ENCODE measurements at regions not wholly inside any gene's neighbourhood (a gene's known extent, or its start where the extent isn't known, plus 50 kb on each side); places are given as distances from the start of the nearest gene placed in this dataset.

GRCh38 chrX:16451334-16451733, 198.6 kb upstream of the S100G start:
- Histone ChIP-seq H3K9me3 (replicated peaks; ENCODE audit: control insufficient read depth, insufficient read depth, low read depth, low read length) (no peaks in the 10 kb centered on the region), H3K79me2 (ENCODE audit: control insufficient read depth, insufficient read depth, low read length) (no peaks in the 10 kb centered on the region), H3K9me1 (ENCODE audit: control insufficient read depth, insufficient read depth, low read length) (no peaks in the 10 kb centered on the region), H3K4me1 (replicated peaks in 1 of 2; ENCODE audit: control insufficient read depth in 2 of 2, insufficient read depth in 2 of 2, low read length in 2 of 2) (no peaks in the 10 kb centered on the region; a peak in 1 of 5 replicates), H3K4me3 (no peak overlapping the region), H3K4me2 (ENCODE audit: insufficient read depth, low read length) (no peak overlapping the region), H4K20me1 (replicated peaks; ENCODE audit: control insufficient read depth, insufficient read depth, low read length) (no peaks in the 10 kb centered on the region), H3K27me3 (ENCODE audit: control insufficient read depth in 2 of 2, insufficient read depth in 2 of 2, low read length in 2 of 2) (peaks cover 0 to 4% of the 10 kb centered on the region in 2 experiments; a peak in 2 of 5 replicates), H3K9ac (ENCODE audit: insufficient read depth in 1 of 2, low read depth in 2 of 2, low read length in 2 of 2) (no peak overlapping the region), H2AFZ (ENCODE audit: low read depth, low read length) (no peak overlapping the region), H3K27ac (ENCODE audit: extremely low read depth, low read depth, low read length) (no peak overlapping the region), H3K36me3 (ENCODE audit: control insufficient read depth, insufficient read depth, low read length) (no peaks in the 10 kb centered on the region)
- WGBS (ENCODE audit: insufficient coverage, low coverage, missing lambda C conversion rate): 0% methylated on average over 4 of the region's 4 CpGs
- no TSS peak for BruUV-seq (replicated peaks)
- ChIA-PET CTCF (ENCODE audit: low intra/inter-chr PET ratio) (no interaction called here), POLR2A (no interaction called here)
- FAIRE-seq: no peak
- no peak for DNase-seq (ENCODE audit: extremely low read depth in 1 of 4, low spot score in 3 of 4)
- intact Hi-C loops (cut with micrococcal nuclease) (no loop called here), in situ Hi-C loops (cut with MboI) (no loop called here)
- TF ChIP-seq ID3 (CRISPR knock-in tag; IDR thresholded peaks at IDR 0.05) (no peak), ID3 (tag; IDR thresholded peaks at IDR 0.05) (no peak), POLR2A (conservative IDR thresholded peaks at IDR 0.05) (no peak), MEF2D (tag; conservative IDR thresholded peaks at IDR 0.05; ENCODE audit: low read depth) (no peak), ETV1 (tag; conservative IDR thresholded peaks at IDR 0.05; ENCODE audit: low read depth) (no peak), PREB (CRISPR knock-in tag; IDR thresholded peaks at IDR 0.05) (no peak), HDAC8 (tag; IDR thresholded peaks at IDR 0.05) (no peak), PTRF (tag; IDR thresholded peaks at IDR 0.05) (no peak), PHF20 (IDR thresholded peaks at IDR 0.05; ENCODE audit: partially characterized antibody) (no peak), ZNF408 (CRISPR knock-in tag; IDR thresholded peaks at IDR 0.05; ENCODE audit: low read depth) (no peak), MYNN (IDR thresholded peaks at IDR 0.05) (no peak), MYNN (CRISPR knock-in tag; IDR thresholded peaks at IDR 0.05) (no peak), RFX5 (IDR thresholded peaks at IDR 0.05; ENCODE audit: low read depth, low read length) (no peak), TFAP4 (CRISPR knock-in tag; IDR thresholded peaks at IDR 0.05; ENCODE audit: borderline replicate concordance) (no peak), OTX1 (CRISPR knock-in tag; IDR thresholded peaks at IDR 0.05) (no peak), MIER1 (IDR thresholded peaks at IDR 0.05; ENCODE audit: low read depth) (no peak), SNIP1 (IDR thresholded peaks at IDR 0.05; ENCODE audit: low read depth) (no peak)
- ATAC-seq: no peak
